GM12874 (cell line): ENCODE measurements at regions not wholly inside any gene's neighbourhood (a gene's known extent, or its start where the extent isn't known, plus 50 kb on each side); places are given as distances from the start of the nearest gene placed in this dataset.

Experiments
- CTCF ChIP-seq: IDR thresholded peaks from 2 replicates; pipeline ENCODE4 v1.5.1; 2011; ENCODE audit warnings: low read depth, mild to moderate bottlenecking, control low read depth, low read length, moderate library complexity; ENCODE audit not compliant: insufficient read depth

GRCh38 chr16:26930786-26931581 is 135.7 kb upstream of the C16orf82 start:
- no peak for TF ChIP-seq CTCF

- TF ChIP-seq CTCF, result no peak
Observed at GRCh38 chr16:26950636-26951035, 116.1 kb upstream of the C16orf82 start.

- no peak for TF ChIP-seq CTCF
Observed at GRCh38 chr16:26951950-26952349, 114.8 kb upstream of the C16orf82 start.

- no peak for TF ChIP-seq CTCF
Observed at GRCh38 chr16:26952411-26952810, 114.3 kb upstream of the C16orf82 start.

- no peak for TF ChIP-seq CTCF
Observed at GRCh38 chr16:26957283-26957859, 109.4 kb upstream of the C16orf82 start.

- no peak for TF ChIP-seq CTCF
Observed at GRCh38 chr16:26959416-26960009, 107.2 kb upstream of the C16orf82 start.

- TF ChIP-seq CTCF, result no peak
Observed at GRCh38 chr16:26961459-26961858, 105.3 kb upstream of the C16orf82 start.
